ENCODE measurements at regions not wholly inside any gene's neighbourhood (a gene's known extent, or its start where the extent isn't known, plus 50 kb on each side); places are given as distances from the start of the nearest gene placed in this dataset.
"Not testable (repeated sequence)": the region's sequence is repeated elsewhere in the genome, so short reads cannot be mapped to it uniquely, and the experiment has no call there.

DNA sequence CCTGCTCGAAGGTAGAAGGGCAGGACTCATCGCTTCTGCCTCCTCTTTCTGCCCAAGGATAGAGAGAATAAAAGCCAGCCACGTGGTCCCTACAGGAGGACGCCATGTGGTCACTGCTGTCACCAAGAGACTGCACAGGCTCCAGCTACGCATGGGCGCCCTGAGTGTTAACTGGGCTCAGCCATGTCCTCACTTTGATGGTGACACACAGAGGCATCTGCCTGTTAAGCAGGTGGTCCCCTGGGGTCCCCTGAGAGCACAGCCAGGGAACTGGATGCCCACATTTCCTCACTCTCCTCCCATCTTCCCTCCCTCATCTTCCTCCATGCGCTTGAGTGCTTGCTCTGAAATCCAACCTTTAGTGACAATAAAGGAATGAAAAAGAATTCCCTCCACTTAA is 152.6 kb downstream of the LAT start:
- intact Hi-C loops (cut with micrococcal nuclease); H3K9me1 ChIP-seq (ENCODE audit: insufficient read depth, low read length); dilution Hi-C loops (cut with HindIII; ENCODE audit: low sequenced_read_pairs, unreplicated experiment); H4K8ac ChIP-seq (ENCODE audit: low read depth in 2 of 2, low read length in 2 of 2); H3K4me1 ChIP-seq (ENCODE audit: control insufficient read depth, insufficient read depth, low read length); H4K20me1 ChIP-seq (ENCODE audit: insufficient read depth, low read length); in situ Hi-C loops (cut with MboI; ENCODE audit: low sequenced_read_pairs); CTCF ChIA-PET; H3K27ac ChIP-seq (ENCODE audit: insufficient read depth, low read length); H3K4me2 ChIP-seq (ENCODE audit: low read depth, low read length); H3K18ac ChIP-seq (ENCODE audit: low read depth, low read length); H2BK20ac ChIP-seq (ENCODE audit: low read depth, low read length); H2AK9ac ChIP-seq (replicated peaks; ENCODE audit: low read depth, low read length, poor library complexity); H4K91ac ChIP-seq (ENCODE audit: insufficient read depth, low read depth, low read length); H3K4me3 ChIP-seq (ENCODE audit: insufficient read depth, low read depth, low read length); H3K4ac ChIP-seq (ENCODE audit: low read depth, low read length); H2AFZ ChIP-seq (replicated peaks; ENCODE audit: low read length, poor library complexity); H3K36me3 ChIP-seq (ENCODE audit: control insufficient read depth, insufficient read depth, low read length); H3K9me3 ChIP-seq (ENCODE audit: control insufficient read depth, insufficient read depth, low read length); DNase-seq; H2BK120ac ChIP-seq (ENCODE audit: low read depth, low read length); H3K14ac ChIP-seq (replicated peaks; ENCODE audit: low read depth, low read length); H4K5ac ChIP-seq (ENCODE audit: low read depth, low read length); H2AK5ac ChIP-seq (ENCODE audit: low read depth, low read length); H3K27me3 ChIP-seq (ENCODE audit: control insufficient read depth, insufficient read depth, low read length); POLR2A ChIA-PET (ENCODE audit: unreplicated experiment); H3K9ac ChIP-seq (ENCODE audit: low read depth, low read length); ATAC-seq (ENCODE audit: low read depth); H3K79me1 ChIP-seq (ENCODE audit: low read depth in 1 of 2, low read length in 2 of 2); H3K23ac ChIP-seq (ENCODE audit: low read depth, low read length); H2BK15ac ChIP-seq (ENCODE audit: low read depth, low read length); BruUV-seq (replicated peaks); H3K56ac ChIP-seq (ENCODE audit: extremely low read depth, insufficient read depth, low read length); H2BK5ac ChIP-seq (ENCODE audit: low read depth, low read length, poor library complexity, severe bottlenecking): not testable (repeated sequence)
- WGBS, 2 experiments (ENCODE audit: extremely low coverage in 2 of 2, insufficient read length in 1 of 2): 100% methylated on average over 2 of the region's 7 CpGs; no CpG with 5 or more reads in 1 of the 2 experiments

DNA sequence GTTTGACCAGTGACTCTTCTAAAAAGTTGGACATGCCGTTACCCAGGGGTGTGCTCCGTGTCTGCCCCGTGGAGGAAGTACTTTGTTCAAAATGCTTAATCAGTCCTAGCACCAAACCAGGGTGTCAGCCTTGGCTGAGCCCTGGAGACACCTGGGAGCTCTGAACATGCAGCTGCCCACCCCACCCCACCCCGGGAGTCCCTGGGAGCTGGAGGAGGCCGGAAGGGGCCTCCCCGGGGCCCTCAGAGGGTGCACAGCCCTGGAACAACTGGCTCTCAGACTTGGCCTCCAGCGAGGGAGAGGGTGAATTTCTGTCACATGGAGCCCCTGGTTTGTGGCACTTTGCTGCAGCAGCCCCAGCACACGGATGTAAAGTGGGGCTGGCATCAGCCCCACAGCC is 152.1 kb downstream of the LAT start:
- H2BK20ac ChIP-seq (ENCODE audit: low read depth, low read length); H3K18ac ChIP-seq (ENCODE audit: low read depth, low read length); H2BK120ac ChIP-seq (ENCODE audit: low read depth, low read length); dilution Hi-C loops (cut with HindIII; ENCODE audit: low sequenced_read_pairs, unreplicated experiment); H3K27me3 ChIP-seq (ENCODE audit: control insufficient read depth, insufficient read depth, low read length); H4K5ac ChIP-seq (ENCODE audit: low read depth, low read length); DNase-seq; ATAC-seq (ENCODE audit: low read depth); H3K23ac ChIP-seq (ENCODE audit: low read depth, low read length); H3K9me1 ChIP-seq (ENCODE audit: insufficient read depth, low read length); H3K27ac ChIP-seq (ENCODE audit: insufficient read depth, low read length); H4K8ac ChIP-seq (ENCODE audit: low read depth in 2 of 2, low read length in 2 of 2); H4K91ac ChIP-seq (ENCODE audit: insufficient read depth, low read depth, low read length); BruUV-seq (replicated peaks); H3K9me3 ChIP-seq (ENCODE audit: control insufficient read depth, insufficient read depth, low read length); H2BK5ac ChIP-seq (ENCODE audit: low read depth, low read length, poor library complexity, severe bottlenecking); CTCF ChIA-PET; POLR2A ChIA-PET (ENCODE audit: unreplicated experiment); H4K20me1 ChIP-seq (ENCODE audit: insufficient read depth, low read length); H3K36me3 ChIP-seq (ENCODE audit: control insufficient read depth, insufficient read depth, low read length); H3K56ac ChIP-seq (ENCODE audit: extremely low read depth, insufficient read depth, low read length); H3K4ac ChIP-seq (ENCODE audit: low read depth, low read length); H3K79me1 ChIP-seq (ENCODE audit: low read depth in 1 of 2, low read length in 2 of 2); H3K4me1 ChIP-seq (ENCODE audit: control insufficient read depth, insufficient read depth, low read length); H3K4me2 ChIP-seq (ENCODE audit: low read depth, low read length); H3K9ac ChIP-seq (ENCODE audit: low read depth, low read length); H2BK15ac ChIP-seq (ENCODE audit: low read depth, low read length); in situ Hi-C loops (cut with MboI; ENCODE audit: low sequenced_read_pairs); H3K14ac ChIP-seq (replicated peaks; ENCODE audit: low read depth, low read length); H2AFZ ChIP-seq (replicated peaks; ENCODE audit: low read length, poor library complexity); H3K4me3 ChIP-seq (ENCODE audit: insufficient read depth, low read depth, low read length); intact Hi-C loops (cut with micrococcal nuclease); H2AK9ac ChIP-seq (replicated peaks; ENCODE audit: low read depth, low read length, poor library complexity): not testable (repeated sequence)
- no CpG with 5 or more reads among the region's 8 CpGs for WGBS, 2 experiments (ENCODE audit: extremely low coverage in 2 of 2, insufficient read length in 1 of 2)
- H2AK5ac ChIP-seq (ENCODE audit: low read depth, low read length): 0 out of 2 replicates have a peak overlapping the region, but pooled peaks have one; percentile 16

Measured in IMR-90 (cell line).